NCI-H446 (cell line): ENCODE measurements at regions not wholly inside any gene's neighbourhood (a gene's known extent, or its start where the extent isn't known, plus 50 kb on each side); places are given as distances from the start of the nearest gene placed in this dataset.
"Not testable (repeated sequence)": the region's sequence is repeated elsewhere in the genome, so short reads cannot be mapped to it uniquely, and the experiment has no call there.

Source experiments
- DNase-seq, 2 experiments: peaks; one replicate each; lab custom pipeline; 2025; lab: John Stamatoyannopoulos, UW

GRCh38 chr3:176632925-176633324 lies 564.4 kb downstream of the TBL1XR1 start:
- DNase-seq: no peak

- DNase-seq: no peak
These were observed 566.1 kb downstream of the TBL1XR1 start for GRCh38 chr3:176631165-176631564.

- DNase-seq: no peak
These were observed 569.1 kb downstream of the TBL1XR1 start for GRCh38 chr3:176628101-176628639.

- no peak for DNase-seq
These were observed 573.7 kb downstream of the TBL1XR1 start for GRCh38 chr3:176623468-176624150.

GRCh38 chr3:176619833-176620232 lies 577.4 kb downstream of the TBL1XR1 start:
- no peak for DNase-seq

- no peak for DNase-seq
These were observed 581.5 kb downstream of the TBL1XR1 start for GRCh38 chr3:176615826-176616225.

GRCh38 chr3:176611703-176612102 lies 585.6 kb downstream of the TBL1XR1 start:
- no peak for DNase-seq

GRCh38 chr3:176609361-176609760 lies 587.9 kb downstream of the TBL1XR1 start:
- DNase-seq: no peak

- not testable (repeated sequence) for DNase-seq
These were observed 591.7 kb downstream of the TBL1XR1 start for GRCh38 chr3:176605553-176605952.

GRCh38 chr3:176595307-176595706 lies 602.0 kb downstream of the TBL1XR1 start:
- no peak for DNase-seq

- no peak for DNase-seq
These were observed 606.6 kb downstream of the TBL1XR1 start for GRCh38 chr3:176590722-176591121.

- DNase-seq: no peak
These were observed 610.2 kb downstream of the TBL1XR1 start for GRCh38 chr3:176587089-176587488.

- DNase-seq: no peak
These were observed 612.7 kb downstream of the TBL1XR1 start for GRCh38 chr3:176584413-176585176.

- DNase-seq: no peak
These were observed 613.3 kb downstream of the TBL1XR1 start for GRCh38 chr3:176583956-176584355.

- DNase-seq: no peak
These were observed 615.7 kb downstream of the TBL1XR1 start for GRCh38 chr3:176581589-176581988.

- DNase-seq: no peak
These were observed 617.5 kb downstream of the TBL1XR1 start for GRCh38 chr3:176579711-176580185.

- DNase-seq: no peak
These were observed 619.0 kb downstream of the TBL1XR1 start for GRCh38 chr3:176578316-176578715.

GRCh38 chr3:176577447-176577846 lies 619.8 kb downstream of the TBL1XR1 start:
- no peak for DNase-seq

GRCh38 chr3:176574786-176575185 lies 622.5 kb downstream of the TBL1XR1 start:
- no peak for DNase-seq

- DNase-seq: no peak
These were observed 625.4 kb downstream of the TBL1XR1 start for GRCh38 chr3:176571926-176572325.

GRCh38 chr3:176570992-176571391 lies 626.3 kb downstream of the TBL1XR1 start:
- DNase-seq: no peak

- no peak for DNase-seq
These were observed 629.1 kb downstream of the TBL1XR1 start for GRCh38 chr3:176568189-176568588.

GRCh38 chr3:176566757-176567156 lies 630.5 kb downstream of the TBL1XR1 start:
- DNase-seq: no peak
